Glomerular visceral epithelial cell (primary cell): ENCODE measurements at regions not wholly inside any gene's neighbourhood (a gene's known extent, or its start where the extent isn't known, plus 50 kb on each side); places are given as distances from the start of the nearest gene placed in this dataset.
A peak's percentile ranks its signal among the peaks of the same experiment; 100 is the strongest.

ENCODE experiments used
- DNase-seq: peaks from one replicate; pipeline ENCODE4 v3.0.0-alpha.2; 2016; ENCODE audit errors: extremely low spot score

DNA sequence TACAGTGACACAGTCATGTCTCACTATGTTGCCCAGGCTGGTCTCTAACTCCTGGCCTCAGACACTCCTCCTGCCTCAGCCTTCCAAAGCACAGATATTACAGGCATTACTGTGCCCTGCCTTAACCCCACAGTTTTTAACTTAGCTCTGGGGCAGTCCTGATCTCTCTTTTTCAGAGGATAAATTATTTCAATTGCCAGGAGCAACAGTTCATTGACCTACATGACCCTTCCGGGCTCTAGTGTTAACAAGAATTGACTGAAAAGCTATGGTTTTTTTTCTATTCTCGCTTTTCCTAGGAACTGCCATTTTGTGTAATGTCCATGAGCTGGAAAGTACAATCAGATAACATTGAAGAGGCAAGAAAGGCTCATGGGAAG, 92.8 kb downstream of the HNRNPLL start:
- DNase-seq: no peak

GRCh38 chr2:38509314-38509946, 93.3 kb downstream of the HNRNPLL start:
- peak; percentile 56 for DNase-seq

GRCh38 chr2:38508311-38509039, 94.3 kb downstream of the HNRNPLL start:
- DNase-seq: peak; percentile 66

- DNase-seq: no peak
Measured at GRCh38 chr2:38507712-38508111, 95.0 kb downstream of the HNRNPLL start.

DNA sequence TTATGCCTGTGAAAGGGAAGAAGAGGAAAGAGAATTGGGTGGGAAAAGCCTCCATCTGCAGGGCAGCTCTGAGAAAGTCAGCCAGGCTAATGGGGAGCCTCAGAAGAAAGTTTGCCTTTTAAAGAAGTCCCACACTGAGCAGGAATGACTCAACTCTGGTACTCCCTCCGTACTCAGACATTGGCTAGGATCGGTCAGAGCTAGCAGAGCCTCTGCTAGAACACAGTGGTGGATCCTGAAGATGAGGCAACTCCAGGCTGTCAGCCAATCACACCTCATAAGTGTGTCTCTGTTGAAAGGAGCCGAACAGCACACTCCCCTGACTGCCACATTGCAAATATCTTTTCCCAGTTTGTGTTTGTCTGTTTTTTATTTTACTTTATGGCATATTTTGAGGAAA, 96.9 kb downstream of the HNRNPLL start:
- DNase-seq: peak; percentile 15

DNA sequence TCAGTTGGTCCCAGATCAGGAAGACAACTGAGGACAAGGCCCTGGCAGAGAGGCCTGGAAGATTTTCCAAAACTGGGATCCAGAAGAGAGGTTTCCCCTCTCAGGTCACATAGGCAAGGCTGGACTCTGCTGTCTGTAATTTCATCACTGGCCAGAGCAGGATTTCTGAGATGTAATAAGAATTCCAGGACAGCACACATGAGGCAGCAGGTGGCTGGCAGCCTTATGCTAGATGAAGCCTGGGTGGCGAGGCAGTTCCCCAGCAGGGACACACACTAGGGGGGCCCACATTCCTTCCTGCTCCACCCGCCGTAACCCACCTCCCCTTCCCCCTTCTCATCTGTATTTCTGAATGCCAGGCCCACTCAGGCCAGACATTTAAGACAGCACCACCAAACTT, 98.6 kb downstream of the HNRNPLL start:
- no peak for DNase-seq

GRCh38 chr2:38502107-38502506, 100.6 kb downstream of the HNRNPLL start:
- no peak for DNase-seq

GRCh38 chr2:38500283-38500634, 102.5 kb downstream of the HNRNPLL start:
- DNase-seq: no peak

- no peak for DNase-seq
Measured at GRCh38 chr2:38499548-38500282, 103.0 kb downstream of the HNRNPLL start.

DNA sequence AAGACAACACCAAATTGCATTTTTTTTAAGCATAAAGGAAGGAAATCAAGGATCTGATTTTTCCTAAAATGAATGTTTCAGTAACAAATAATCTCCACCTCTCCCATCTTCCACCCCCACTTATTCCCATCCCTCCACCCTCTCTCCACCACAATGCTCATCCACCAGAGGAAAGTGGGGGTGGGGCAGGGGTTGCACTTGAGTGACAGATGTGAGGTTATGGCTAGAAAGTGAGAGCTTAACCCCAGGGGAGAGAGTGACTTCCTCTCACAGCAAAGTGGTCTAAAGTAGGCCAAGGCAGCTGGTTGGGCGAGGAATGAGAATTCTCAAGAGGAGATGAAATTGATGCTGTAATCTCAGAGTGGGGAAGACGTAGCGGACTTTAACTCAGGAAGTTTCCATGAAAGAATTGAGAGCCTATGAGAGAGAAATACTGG, 104.7 kb downstream of the HNRNPLL start:
- no peak for DNase-seq

DNA sequence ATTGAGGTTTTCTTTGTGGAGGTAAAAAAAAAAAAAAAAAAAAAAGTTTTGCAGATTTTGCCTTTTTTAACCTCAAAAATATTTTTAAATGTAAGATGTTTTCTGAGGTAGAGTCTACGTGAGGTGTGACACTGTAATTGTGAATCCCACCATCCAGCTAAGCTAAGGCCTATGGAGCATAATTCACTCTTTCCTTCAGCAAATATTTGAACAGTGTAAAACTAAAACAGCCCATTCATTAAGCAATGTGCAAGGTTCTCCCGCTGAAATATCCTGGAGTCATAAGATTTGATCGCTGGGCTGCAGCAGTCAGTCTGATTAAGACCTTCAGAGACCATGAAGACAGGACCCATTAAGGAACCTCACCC, 105.1 kb downstream of the HNRNPLL start:
- DNase-seq: no peak

GRCh38 chr2:38496927-38497669, 105.6 kb downstream of the HNRNPLL start:
- DNase-seq: no peak

DNA sequence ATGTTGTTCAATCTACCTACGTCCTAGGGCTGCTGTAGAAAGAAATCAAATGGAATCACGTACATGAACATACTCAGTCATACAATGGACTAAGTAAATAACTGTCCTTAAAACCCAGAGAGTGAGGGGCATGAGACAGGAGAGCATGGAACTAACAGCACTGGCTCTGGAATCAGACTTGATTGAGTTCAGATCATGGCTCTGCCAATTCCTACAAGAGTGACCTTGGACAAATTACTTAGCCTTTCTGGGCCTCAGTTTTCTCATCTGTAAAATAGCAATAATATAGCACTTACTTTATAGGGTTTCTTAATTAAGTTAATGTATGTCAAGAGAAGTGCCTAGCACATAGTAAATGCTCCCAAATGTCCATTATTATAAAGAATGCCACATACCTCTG, 106.8 kb downstream of the HNRNPLL start:
- DNase-seq: no peak

DNA sequence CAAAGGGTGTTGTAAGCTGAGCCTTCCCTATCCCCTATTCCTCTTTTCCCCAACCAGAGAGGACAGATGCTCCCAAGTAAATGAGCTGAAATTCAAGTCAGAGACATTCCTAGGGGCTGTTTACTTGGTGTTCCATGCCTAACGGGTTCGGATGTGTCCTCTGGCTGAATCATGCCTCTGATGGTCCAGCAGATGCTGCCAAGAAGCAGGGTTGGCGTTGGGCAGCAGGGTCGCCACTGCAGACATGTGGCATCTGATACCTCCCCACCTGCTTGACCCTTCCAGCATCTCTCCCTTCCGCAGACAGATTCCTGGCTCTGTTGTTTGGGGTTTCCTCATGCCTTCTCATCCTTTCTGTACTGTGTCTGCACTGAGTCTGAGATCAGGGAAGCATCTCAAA, 108.3 kb downstream of the HNRNPLL start:
- no peak for DNase-seq

- no peak for DNase-seq
Measured at GRCh38 chr2:38492042-38492615, 110.6 kb downstream of the HNRNPLL start.

DNA sequence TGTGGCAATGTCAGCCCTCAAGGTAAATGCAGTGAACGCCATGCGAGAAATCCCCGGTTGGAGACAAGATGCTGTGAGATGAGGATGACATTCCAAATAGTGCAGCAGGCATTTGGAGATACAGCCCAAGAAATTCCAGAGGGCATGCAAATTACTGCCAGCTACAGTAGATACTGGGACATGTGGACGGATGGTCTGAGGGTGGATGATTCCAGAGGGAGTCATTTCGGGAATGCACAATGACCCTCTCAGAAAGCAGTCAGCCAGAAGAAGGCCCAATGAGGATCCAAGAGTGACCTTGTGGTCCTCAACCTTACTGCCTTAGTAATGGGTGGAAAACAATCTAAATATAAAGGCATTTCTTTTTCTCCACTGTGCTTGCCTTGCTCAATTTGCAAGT, 111.3 kb downstream of the HNRNPLL start:
- no peak for DNase-seq

DNA sequence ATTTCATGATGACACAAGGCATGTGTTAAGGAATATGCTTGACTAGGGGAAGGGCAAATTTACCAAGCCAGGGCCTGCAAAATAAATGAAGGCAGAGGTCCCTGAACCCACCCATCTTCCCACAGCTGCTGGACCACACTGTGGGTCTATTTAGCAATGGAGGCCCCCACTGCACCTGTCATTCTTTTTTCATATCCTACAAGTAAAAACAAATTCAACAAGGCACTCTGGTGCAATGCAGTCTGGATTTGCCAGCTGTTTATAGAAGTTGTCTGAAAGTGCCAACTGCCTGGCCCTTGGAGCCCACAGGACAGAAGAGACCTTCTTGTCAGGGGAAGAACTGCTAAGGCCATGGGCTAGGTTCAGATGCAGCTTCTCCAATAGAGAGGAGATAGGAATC, 112.8 kb upstream of the ATL2 start:
- DNase-seq: no peak

DNA sequence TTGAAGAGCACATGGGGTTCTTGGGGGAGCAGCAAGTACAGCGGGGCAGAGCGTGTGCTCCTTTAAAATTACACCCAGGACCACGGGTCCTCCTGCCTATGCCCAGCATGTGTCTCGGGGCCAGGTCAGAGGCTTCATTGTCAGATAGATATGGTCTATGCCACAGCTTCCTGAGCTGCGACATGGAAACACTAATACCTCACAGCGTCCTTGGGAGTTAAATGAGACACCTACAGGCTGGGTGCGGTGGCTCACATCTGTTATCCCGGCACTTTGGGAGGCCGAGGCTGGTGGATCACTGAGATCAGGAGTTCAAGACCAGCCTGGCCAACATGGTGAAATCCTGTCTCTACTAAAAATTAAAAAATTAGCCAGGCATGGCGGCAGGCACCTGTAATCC, 110.8 kb upstream of the ATL2 start:
- DNase-seq: no peak

DNA sequence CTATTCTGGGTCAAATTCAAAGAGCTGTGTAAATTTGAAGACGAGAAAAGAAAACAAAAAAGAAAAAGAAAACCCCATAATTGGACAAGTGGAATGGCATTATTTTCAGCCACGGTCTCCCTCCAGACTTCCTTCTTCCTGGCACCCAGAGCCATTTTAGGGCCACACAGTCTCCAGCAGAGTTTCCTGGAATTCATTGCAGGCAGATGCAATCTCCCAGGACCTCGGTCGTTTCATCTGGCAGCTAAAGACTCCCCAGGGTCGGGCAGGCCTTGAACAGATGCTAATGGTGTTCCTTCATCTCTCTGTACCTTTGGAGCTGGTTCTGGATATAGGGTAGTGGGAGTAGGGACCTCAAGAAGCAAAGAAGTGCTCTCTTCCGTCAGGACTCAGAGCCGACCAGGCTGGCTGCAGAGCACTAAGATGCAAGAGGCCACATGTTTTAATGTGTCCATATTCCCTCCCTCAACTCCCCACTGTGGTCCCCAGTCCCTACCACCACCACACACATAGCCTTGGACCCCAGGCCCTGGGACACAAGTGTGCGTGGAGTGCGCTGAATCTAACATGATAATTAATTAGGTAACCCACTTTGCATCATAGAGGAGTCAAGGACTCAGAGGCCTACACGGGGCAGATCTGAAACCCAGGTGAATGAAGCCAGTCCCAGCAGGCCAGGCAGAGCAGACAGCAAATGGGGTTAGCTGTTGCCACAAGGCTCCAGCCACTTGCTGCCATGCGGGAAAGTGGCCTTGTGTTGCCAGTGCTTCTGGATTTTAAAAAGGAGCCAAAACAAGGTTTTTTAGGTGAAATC, 109.3 kb upstream of the ATL2 start:
- no peak for DNase-seq

DNA sequence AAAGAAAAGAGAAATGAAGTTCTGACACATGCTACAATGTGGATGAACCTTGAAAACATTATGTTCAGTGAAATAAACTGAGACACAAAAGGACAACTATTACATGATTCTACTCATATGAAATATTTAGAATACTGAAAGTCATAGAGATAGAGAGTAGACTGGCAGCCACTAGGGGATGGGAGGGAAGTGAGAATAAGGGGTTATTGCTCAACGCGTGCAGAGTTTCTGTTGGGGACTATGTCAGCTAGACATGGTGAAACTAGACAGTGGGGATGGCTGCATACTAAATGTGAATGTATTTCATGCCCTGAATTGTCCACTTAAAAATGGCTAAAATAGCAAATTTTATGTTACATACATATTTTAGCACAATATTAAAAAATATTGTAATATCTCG, 108.7 kb upstream of the ATL2 start:
- DNase-seq: no peak

DNA sequence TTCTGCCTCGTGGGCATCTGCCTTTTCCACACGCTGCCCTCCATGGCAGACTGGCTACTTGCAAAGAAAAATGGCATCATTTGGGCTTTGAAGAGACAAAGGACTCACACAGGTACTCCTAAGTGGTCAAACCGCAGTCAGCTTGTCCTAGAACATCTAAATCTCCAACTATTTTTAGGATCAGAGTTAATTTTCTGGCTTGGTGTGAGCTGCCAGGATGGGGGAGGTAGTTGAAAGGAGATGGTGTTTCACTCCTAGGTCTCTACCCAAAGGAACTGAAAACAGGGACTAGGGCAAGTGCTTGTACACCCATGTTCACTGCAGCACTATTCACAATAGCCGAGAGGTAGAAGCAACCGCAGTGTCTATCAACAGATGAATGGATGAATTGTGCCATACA, 107.9 kb upstream of the ATL2 start:
- DNase-seq: no peak
